Forelimb muscle (tissue), 1 donor: ENCODE measurements at regions not wholly inside any gene's neighbourhood (a gene's known extent, or its start where the extent isn't known, plus 50 kb on each side); places are given as distances from the start of the nearest gene placed in this dataset.
"Not testable (repeated sequence)": the region's sequence is repeated elsewhere in the genome, so short reads cannot be mapped to it uniquely, and the experiment has no call there.

Experiments used
- DNase-seq: peaks from one replicate; pipeline ENCODE4 v3.0.0-alpha.2; 2013; ENCODE audit warnings: low read depth

GRCh38 chr2:192484903-192485302, 290.2 kb upstream of the TMEFF2 start:
- DNase-seq = no peak

- DNase-seq = no peak
These were observed 286.3 kb upstream of the TMEFF2 start for GRCh38 chr2:192480984-192481383.

GRCh38 chr2:192473331-192473730, 278.6 kb upstream of the TMEFF2 start:
- DNase-seq = no peak

GRCh38 chr2:192471982-192472381, 277.2 kb upstream of the TMEFF2 start:
- DNase-seq = no peak

GRCh38 chr2:192469612-192470011, 274.9 kb upstream of the TMEFF2 start:
- DNase-seq = no peak

GRCh38 chr2:192467953-192468660, 273.4 kb upstream of the TMEFF2 start:
- DNase-seq = no peak

- no peak for DNase-seq
These were observed 270.4 kb upstream of the TMEFF2 start for GRCh38 chr2:192465141-192465540.

- DNase-seq = no peak
These were observed 264.7 kb upstream of the TMEFF2 start for GRCh38 chr2:192459422-192459821.

GRCh38 chr2:192448881-192449280, 254.1 kb upstream of the TMEFF2 start:
- no peak for DNase-seq

GRCh38 chr2:192444286-192444838, 249.6 kb upstream of the TMEFF2 start:
- DNase-seq = no peak

GRCh38 chr2:192443831-192444230, 249.1 kb upstream of the TMEFF2 start:
- DNase-seq = peak; percentile 52

GRCh38 chr2:192438239-192438638, 243.5 kb upstream of the TMEFF2 start:
- no peak for DNase-seq

GRCh38 chr2:192437653-192438052, 242.9 kb upstream of the TMEFF2 start:
- DNase-seq = no peak

GRCh38 chr2:192424243-192424642, 229.5 kb upstream of the TMEFF2 start:
- no peak for DNase-seq

- DNase-seq = peak; percentile 28
These were observed 225.1 kb upstream of the TMEFF2 start for GRCh38 chr2:192419786-192420185.

- no peak for DNase-seq
These were observed 221.3 kb upstream of the TMEFF2 start for GRCh38 chr2:192416060-192416459.

GRCh38 chr2:192414794-192415193, 220.1 kb upstream of the TMEFF2 start:
- DNase-seq = no peak

GRCh38 chr2:192413812-192414681, 219.3 kb upstream of the TMEFF2 start:
- no peak for DNase-seq

- DNase-seq = not testable (repeated sequence)
These were observed 218.1 kb upstream of the TMEFF2 start for GRCh38 chr2:192412866-192413265.

- DNase-seq = no peak
These were observed 217.7 kb upstream of the TMEFF2 start for GRCh38 chr2:192412394-192412793.

GRCh38 chr2:192411755-192412154, 217.0 kb upstream of the TMEFF2 start:
- no peak for DNase-seq

- no peak for DNase-seq
These were observed 215.6 kb upstream of the TMEFF2 start for GRCh38 chr2:192410319-192410718.

- no peak for DNase-seq
These were observed 213.0 kb upstream of the TMEFF2 start for GRCh38 chr2:192407692-192408091.
